GM19240 (cell line): ENCODE measurements at regions not wholly inside any gene's neighbourhood (a gene's known extent, or its start where the extent isn't known, plus 50 kb on each side); places are given as distances from the start of the nearest gene placed in this dataset.
A peak's percentile ranks its signal among the peaks of the same experiment; 100 is the strongest.
"Not testable (repeated sequence)": the region's sequence is repeated elsewhere in the genome, so short reads cannot be mapped to it uniquely, and the experiment has no call there.

ENCODE experiments used
- DNase-seq: peaks from one replicate; pipeline ENCODE4 v3.0.0; 2011; ENCODE audit warnings: low spot score; ENCODE audit not compliant: insufficient read length

DNA sequence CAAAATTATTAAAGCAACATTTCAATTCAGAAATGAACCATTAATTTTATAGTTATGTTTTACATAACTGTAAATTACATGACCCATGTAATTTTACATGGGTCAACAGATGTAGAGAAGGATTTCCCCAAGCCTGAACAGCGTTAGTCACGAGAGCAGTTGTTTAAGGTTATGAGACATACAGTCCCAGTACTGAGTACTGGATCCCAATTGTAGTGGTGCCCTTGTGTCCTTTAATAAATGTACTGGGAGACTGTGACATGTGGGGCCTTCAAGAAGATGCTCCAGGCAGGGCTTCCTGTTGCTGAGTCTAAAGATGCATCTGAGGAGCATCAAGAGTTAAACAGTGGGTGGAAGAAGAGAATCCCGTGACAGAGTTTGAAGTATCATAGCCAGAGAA, 125.5 kb upstream of the ZNF462 start:
- no peak for DNase-seq

DNA sequence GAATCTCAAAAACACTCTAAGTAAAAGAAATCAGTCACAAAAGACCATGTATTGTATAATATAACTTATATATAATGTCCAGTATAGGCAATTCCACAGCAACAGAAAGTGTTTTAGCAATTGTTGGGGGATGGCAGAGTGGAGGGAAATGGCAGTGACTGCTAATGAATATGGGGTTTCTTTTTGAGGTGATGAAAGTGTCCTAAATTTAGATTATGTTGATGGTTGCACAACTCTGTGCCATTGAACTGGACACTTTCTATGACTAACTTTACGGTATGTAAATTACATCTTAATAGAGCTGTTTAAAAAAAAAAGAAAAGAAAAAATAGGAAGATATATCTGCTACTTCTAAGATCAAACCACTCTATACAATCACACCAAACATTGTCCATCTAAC, 124.9 kb upstream of the ZNF462 start:
- no peak for DNase-seq

DNA sequence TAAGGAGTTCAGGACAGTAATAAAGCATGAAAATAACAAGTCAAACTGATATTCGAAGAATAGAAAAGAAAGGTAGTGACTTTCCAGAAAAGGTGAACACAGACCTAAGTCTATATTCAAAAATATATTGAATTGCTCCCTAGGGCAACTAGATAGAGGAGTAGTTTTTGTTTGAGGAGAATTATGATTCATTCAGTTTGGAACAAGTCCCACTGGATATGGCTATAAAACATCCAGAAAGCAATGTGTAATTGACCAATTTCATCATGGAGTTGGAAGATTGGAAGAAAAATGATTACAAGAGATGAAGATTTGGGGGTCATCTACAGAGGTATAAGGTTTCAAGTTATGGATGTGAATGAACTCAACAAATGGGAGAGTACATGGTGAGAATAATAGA, 117.5 kb upstream of the ZNF462 start:
- DNase-seq = no peak

DNA sequence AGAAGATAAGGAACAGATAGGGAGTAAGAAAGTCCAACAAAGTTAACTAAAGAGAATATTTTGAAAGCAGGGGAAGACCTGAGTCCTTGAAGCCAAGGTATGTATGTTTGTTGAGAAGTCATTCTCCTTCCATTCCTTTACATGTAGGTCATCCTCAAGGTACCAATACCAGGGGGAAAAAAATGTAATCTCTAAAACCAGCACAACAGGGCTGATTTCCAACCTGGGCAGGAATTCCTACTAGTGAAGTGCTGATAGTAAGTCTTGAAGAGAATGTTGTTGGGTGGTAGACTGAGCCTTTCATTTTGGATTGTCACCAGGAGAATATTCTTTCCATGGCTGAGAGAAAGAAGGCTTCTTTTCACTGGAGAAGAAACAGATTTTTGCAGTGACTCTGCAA, 117.1 kb upstream of the ZNF462 start:
- no peak for DNase-seq

DNA sequence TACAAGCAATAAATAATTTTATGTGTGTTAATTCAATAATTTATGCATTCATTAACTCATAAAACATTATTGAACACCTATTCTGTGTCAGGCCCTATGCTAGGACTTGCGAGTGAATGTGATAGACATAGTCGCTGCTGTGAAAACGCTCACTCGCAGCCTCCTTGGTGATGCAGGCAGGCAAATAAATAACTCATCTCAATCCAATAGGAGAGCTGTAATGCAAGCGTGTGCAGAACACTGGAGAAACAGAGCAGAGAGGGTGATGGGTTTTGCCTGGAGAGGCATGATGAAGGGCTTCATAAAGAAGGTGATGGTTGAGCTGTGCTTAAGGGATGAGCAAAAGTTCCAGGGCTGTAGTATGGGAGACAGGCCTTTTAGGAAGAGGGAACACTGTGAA, 111.3 kb upstream of the ZNF462 start:
- no peak for DNase-seq

DNA sequence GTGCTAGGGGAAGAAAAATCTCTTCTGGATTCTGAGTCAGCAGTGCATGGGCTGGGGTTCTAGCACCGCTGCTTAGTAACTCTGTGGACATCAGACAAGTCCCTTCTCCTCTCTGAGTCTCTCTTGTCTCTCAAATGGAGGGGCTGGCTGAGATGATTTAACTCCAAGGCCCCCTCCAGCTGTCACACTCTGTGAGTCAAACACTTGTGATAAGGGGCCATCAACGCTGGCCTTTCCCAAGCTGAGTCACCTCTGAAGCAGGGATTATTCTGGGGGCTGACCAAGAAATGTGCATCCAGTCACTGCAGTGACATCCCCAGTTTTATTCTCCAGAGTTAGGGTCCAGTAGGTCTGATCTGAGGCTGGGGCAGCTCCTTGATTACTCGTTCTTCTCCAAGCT, 110.4 kb upstream of the ZNF462 start:
- DNase-seq = no peak

DNA sequence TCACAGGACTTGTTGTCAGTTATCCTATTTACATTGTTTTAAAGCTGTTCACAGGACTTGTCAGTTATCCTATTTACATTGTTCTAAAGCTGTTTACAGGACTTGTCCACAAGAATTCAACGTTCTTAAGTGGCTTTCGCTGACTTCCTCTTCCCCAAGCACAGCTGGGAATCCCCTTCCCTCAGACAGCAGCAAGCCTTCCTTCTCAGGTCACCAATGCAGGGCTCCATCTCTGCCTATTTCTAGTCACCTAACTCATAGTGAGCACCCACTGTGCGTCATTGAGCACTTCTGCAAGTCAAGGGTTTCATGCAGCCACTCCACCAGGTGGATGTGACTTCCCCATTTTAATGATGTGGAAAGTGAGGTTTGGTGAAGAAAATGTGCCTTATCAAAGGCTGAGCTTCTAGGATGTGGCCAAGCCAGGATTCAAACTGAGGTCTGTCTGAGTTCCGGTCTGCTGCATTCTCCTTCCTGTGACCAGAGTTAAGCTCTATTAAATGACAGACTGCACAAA, 109.8 kb upstream of the ZNF462 start:
- peak; percentile 6 for DNase-seq

DNA sequence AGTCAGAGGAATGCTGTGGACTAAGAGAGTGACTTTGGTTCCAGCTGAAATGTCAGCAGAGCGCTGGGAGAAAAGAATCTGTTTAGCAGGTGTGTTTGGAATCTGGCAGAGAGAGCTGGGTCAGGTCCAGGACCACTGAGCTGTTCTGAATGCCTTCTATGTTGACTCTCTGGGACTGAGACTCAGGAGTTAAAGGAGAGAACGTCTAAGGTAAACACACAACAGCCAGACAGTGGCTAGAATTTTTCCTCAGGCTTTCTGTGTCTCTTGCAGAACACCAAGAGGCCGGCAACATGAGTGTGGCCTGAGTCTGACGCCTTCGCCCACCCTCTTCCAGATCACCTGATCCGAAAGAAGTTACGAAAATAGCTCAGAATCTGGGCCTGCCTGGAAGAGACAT, 107.2 kb upstream of the ZNF462 start:
- DNase-seq = no peak

DNA sequence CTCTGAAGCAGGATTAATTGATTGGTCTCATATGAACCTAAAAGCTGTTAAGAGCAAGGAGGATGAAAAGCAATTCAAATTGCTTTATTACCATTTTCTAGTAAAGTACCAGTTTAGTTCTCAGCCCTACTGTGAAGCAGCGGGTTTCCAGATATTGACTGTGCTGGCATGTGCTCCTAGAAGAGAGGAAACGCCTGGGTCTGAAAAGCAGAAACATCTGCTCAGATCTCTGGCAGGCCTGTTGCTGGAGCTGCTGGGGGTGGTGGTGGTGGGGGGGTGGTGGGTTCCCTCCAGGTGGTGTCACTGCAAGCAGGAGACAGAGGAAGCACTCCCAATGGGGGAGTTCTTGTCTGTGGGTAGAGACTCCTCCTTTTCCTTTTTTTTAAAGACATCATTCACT, 105.5 kb upstream of the ZNF462 start:
- DNase-seq = no peak

DNA sequence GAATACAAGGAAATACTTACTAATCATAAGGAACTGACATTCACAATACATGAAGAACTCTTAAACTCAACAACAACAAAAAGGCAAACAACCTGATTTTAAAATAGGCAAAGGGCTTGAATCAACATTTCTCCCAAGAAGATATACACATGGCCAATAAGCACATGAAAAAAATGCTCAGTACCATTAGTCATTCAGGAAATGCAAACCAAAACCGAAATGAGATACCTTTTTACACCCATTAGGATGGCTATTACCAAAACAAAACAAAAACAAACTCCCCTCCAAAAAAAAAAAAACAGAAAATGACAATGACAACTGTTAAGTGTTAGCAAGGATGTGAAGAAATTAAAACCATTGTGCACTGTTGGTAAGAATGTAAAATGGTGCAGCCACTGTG, 104.1 kb upstream of the ZNF462 start:
- DNase-seq = no peak

DNA sequence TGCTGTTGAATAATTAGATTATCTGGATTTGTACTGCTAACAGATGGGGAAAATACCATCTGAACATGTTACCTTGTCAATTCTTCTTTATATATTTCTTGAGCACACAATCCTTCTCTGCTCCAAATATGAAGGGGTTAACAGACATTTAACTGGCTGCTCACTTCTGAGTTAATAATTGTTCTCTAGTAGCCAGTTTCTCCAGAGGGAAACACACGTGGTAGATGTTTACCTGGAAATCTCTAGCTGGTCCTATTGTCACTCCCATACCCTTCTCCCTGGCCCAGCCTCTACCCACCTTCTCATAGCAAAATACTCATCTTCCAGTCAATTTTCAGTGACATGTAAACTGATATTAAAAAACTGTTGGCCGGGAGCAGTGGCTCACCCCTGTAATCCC, 101.5 kb upstream of the ZNF462 start:
- no peak for DNase-seq

DNA sequence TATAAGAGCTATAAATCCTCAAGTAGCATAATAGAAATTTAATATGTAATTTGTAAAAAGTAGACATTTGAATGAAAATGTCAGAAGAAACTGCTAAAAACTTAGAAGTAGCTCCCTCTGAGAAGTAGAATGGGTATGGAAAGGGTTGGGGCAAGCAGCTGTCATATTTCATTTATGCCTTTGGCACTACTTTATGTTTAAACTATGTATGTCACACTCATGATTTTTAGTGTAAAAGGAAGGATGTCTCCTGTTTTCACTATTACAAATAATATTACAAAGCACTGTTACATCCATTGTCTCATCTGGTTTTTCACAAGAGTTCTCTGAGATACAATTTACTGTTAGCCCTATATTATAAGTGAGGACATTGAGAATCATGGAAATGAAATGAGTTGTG, 96.3 kb upstream of the ZNF462 start:
- DNase-seq = no peak

DNA sequence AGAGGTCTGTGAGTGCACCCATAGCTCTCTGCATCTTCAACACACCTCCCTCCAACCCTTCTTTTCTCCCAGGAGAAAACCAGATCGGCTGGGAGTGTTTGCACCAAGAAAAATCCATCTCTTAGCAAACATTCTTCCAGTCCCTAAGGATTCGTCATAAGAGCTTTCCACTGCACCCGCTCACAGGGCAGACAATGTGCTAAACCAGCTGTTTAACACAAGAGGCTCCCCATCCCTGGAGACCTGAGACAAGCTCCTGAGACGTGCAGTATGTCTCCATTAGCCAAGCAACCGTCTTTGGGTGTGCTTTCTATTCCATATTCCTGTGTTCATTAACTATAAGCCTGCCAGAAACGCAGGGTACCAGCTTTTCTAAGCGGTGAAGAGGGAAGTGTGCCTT, 93.6 kb upstream of the ZNF462 start:
- DNase-seq = no peak

DNA sequence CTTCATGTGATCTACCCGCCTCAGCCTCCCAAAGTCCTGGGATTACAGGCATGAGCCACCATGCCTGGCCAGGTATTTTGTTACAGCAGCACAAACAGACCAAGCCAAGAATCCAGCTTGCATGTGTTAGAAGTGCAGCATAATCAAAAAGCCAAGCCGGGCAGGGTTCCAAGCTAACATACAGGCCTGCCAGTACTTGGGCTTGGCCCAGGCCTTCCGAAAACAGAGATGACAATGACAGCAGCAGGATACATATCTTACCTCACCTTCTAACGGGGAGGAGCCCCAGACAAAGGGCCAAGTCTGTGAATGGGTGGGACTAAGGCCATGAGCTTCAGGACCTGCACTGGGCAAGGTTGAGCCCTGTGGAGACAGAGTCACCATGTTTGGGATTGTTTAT, 91.4 kb upstream of the ZNF462 start:
- no peak for DNase-seq

DNA sequence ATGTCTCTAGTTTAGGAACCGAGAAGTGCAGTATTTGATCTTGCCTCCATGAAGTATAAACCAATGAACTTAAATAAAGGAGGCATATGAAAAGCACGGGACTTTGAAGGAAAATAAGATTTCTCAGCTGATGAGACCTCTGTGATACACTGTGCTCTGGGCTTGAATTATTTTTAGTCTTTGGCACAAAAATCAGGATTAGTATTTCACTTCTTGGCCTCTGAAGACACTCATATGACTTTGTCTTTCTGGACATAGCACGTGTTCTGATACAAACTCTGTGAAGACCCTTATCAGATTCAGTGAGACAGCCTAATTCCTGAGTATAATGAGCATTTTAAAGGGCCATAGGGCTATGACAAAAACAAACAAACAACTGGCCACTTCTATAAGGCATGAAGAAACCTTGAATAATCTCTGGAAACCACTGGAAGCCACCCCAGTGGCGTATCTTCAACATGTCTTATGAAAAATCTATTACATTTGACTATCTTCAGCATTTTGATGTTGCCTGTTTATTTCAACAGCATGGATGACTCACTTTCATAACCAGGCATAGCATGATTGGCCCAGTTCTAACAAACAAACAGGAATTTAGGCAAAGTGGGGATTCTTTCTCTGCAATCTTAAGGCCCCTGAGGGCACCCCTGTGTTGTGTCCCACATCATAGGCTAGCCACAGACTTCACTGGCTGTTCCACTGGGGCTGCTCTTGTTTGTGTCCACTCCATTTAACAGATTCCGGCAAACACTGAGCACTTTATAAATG, 90.3 kb upstream of the ZNF462 start:
- no peak for DNase-seq

DNA sequence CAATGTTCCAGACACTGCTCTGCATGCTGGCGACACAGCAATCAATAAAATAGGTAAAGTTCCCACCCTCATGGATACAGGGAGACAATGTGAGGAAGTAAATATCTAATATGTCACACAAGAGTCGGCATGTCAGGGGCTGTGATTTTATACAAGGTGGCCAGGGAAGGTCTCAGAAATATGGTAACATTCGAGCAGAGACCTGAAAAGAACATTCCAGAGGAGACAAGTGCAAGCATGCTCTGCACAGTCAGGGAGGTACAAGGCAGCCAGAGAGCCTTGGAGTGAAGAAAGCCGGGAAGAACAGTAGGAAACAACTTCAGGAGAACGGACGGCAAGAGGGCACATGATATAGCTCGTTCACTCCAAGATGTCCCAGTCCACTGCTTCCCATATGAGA, 89.2 kb upstream of the ZNF462 start:
- DNase-seq = no peak

DNA sequence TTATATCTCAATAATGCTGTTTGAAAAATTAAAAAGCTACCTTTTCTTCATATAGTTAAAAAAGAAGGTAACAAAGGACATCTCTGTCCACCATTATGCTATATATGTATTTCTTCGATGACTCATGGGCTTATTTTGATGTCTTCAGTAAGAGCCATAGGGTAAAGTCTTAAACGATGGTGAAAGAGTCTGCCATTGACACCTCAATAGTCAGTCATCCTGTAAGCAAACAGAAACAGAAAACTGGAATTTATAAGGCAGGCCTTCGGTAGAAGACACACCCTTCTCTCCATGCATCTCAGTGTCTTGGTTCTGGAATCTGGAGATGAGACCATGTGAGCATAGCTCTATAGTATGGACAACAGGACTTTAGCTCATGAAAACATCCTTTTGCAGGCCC, 87.0 kb upstream of the ZNF462 start:
- no peak for DNase-seq

DNA sequence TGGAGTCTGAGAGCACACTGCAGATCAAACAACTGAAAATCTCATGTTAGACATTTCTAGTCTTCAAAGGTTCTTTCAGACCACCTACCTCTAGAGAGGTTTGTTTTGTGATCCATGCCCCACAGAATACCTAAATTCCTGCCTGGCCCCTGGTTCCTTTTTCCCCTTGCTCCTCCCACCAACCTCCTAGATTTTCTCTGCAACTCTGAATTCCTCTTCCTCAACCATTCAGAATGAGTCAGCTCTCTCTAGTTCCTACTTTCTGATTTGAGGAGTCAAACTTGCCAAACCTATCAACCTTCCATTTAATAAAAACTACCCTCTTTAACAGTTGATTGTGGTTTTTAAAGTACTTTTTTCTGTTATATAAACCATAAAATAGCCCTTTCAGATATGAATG, 83.2 kb upstream of the ZNF462 start:
- DNase-seq = no peak

DNA sequence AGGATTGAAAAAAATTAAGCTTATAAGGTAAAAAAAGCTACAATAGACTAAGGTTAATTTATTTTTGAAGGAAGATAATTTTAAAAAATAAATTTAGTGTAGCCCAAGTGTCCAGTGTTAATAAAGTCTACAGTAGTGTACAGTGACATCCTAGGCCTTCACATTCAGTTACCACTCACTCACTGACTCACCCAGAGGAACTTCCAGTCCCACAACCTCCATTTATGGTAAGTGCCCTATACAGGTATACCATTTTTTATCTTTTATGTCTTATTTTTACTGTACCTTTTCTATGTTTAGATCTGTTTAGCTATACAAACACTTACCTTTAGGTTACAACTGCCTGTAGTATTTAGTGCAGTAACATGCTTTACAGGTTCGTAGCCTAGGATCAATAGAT, 79.8 kb upstream of the ZNF462 start:
- no peak for DNase-seq

DNA sequence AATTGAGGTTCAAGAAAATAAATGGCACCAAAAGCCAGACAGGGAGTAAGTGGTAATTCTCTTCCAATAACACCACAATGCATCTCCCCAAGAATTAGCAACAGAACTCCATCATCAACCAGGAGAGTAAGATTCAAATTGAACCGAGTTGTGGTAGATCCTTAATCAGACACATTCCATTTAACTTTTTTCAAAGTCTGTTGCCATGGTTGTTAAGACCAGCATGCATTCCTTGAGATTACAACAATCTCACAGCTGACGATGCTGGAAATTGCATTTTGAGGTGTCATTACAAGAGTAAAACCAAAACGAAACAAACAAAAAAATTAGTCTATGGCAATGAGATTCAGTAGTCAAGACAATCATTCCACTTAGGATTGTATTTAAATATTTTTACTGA, 78.9 kb upstream of the ZNF462 start:
- DNase-seq = no peak

DNA sequence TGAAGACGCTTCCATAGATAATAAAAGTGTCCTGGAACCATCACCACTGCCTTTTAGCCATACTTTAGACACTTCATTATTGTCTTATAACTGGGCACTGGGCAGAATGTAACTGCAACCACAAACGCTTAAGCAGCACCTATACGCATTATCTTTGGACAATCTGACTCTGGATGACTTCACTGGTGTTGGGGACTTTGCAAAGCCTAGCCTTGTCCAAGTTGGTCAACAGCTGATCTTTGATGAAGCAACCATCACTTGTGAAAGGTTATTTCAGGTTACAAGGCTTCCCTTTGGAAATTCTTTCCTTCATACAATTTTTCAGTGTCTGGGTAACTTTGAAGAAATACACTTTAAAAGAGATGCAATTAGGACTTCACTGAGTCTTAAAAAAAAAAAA, 77.8 kb upstream of the ZNF462 start:
- no peak for DNase-seq

DNA sequence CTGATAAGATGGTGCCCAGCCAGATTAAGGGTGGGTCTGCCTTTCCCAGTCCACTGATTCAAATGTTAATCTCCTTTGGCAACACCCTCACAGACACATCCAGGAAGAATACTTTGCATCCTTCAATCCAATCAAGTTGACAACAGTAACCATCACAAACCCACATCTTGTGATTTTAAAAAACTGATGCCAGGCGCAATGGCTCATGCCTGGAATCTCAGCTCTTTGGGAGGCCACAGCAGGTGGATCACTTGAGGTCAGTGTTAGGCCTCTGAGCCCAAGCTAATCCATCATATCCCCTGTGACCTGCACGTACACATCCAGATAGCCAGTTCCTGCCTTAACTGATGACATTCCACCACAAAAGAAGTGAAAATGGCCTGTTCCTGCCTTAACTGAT, 74.9 kb upstream of the ZNF462 start:
- DNase-seq = not testable (repeated sequence)

DNA sequence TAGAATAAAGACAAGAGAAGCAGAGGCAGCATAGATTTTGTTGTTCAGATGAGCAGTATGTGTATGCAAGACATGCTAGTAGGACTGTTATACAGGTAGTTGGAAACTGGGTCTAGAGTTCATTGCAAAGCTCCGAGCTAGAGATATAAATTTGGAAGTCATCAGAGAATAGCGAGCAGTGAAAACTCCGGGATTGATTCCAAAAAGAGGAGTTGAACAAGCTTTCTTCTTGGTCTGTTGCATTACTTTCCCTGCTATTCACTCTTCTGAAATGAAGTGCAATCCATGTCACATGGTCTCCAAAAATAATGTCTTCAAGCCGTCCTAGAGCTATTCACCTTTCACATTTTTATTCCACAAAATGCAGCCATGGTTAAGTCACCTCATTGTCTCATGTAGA, 67.9 kb upstream of the ZNF462 start:
- no peak for DNase-seq

DNA sequence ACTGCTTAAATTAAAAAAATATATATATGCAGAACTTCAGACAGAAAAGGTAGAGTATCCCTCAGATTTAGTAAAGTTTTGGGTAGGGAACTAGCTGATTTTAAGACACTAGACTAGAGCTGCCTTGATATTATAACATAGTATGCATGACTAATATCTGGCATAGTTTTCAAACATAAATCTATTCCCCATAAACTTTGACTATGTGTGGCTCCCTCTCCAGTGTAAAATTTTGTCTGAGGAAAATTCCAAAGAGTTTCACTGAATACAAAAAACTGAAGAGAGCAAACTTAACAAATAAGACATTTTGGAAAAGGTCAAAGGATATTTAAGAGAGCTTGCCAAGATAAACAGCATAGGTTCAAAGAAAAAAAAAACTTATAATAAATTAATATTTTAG, 66.2 kb upstream of the ZNF462 start:
- no peak for DNase-seq
